ENCODE measurements at regions not wholly inside any gene's neighbourhood (a gene's known extent, or its start where the extent isn't known, plus 50 kb on each side); places are given as distances from the start of the nearest gene placed in this dataset.
"Not testable (repeated sequence)": the region's sequence is repeated elsewhere in the genome, so short reads cannot be mapped to it uniquely, and the experiment has no call there.

GRCh38 chr9:75671354-75671753 lies 219.1 kb upstream of the PCSK5 start:
- TF ChIP-seq CTCF (IDR thresholded peaks at IDR 0.05; ENCODE audit: borderline replicate concordance, insufficient read depth, low read depth, low read length): no peak
- H3K4me3 ChIP-seq (ENCODE audit: low read depth, low read length): no peak overlapping the region

- TF ChIP-seq CTCF (IDR thresholded peaks at IDR 0.05; ENCODE audit: borderline replicate concordance, insufficient read depth, low read depth, low read length): no peak
- no peak overlapping the region for H3K4me3 ChIP-seq (ENCODE audit: low read depth, low read length)
These were observed 218.0 kb upstream of the PCSK5 start for GRCh38 chr9:75672478-75672877.

GRCh38 chr9:75683591-75683990 lies 206.9 kb upstream of the PCSK5 start:
- no peak for TF ChIP-seq CTCF (IDR thresholded peaks at IDR 0.05; ENCODE audit: borderline replicate concordance, insufficient read depth, low read depth, low read length)
- no peak overlapping the region for H3K4me3 ChIP-seq (ENCODE audit: low read depth, low read length)

GRCh38 chr9:75685062-75685461 lies 205.4 kb upstream of the PCSK5 start:
- TF ChIP-seq CTCF (IDR thresholded peaks at IDR 0.05; ENCODE audit: borderline replicate concordance, insufficient read depth, low read depth, low read length): no peak
- no peak overlapping the region for H3K4me3 ChIP-seq (ENCODE audit: low read depth, low read length)

- no peak for TF ChIP-seq CTCF (IDR thresholded peaks at IDR 0.05; ENCODE audit: borderline replicate concordance, insufficient read depth, low read depth, low read length)
- H3K4me3 ChIP-seq (ENCODE audit: low read depth, low read length): no peak overlapping the region
These were observed 203.0 kb upstream of the PCSK5 start for GRCh38 chr9:75687359-75687953.

GRCh38 chr9:75690551-75690950 lies 199.9 kb upstream of the PCSK5 start:
- not testable (repeated sequence) for H3K4me3 ChIP-seq (ENCODE audit: low read depth, low read length)

GRCh38 chr9:75691408-75691807 lies 199.1 kb upstream of the PCSK5 start:
- TF ChIP-seq CTCF (IDR thresholded peaks at IDR 0.05; ENCODE audit: borderline replicate concordance, insufficient read depth, low read depth, low read length): no peak
- H3K4me3 ChIP-seq (ENCODE audit: low read depth, low read length): no peak overlapping the region

- no peak for TF ChIP-seq CTCF (IDR thresholded peaks at IDR 0.05; ENCODE audit: borderline replicate concordance, insufficient read depth, low read depth, low read length)
- no peak overlapping the region for H3K4me3 ChIP-seq (ENCODE audit: low read depth, low read length)
These were observed 198.2 kb upstream of the PCSK5 start for GRCh38 chr9:75692309-75692708.

All from GM12875 (cell line).